ENCODE measurements at regions not wholly inside any gene's neighbourhood (a gene's known extent, or its start where the extent isn't known, plus 50 kb on each side); places are given as distances from the start of the nearest gene placed in this dataset.

- H3K4me2 ChIP-seq = no peak overlapping the region
- H3K36me3 ChIP-seq (ENCODE audit: insufficient read depth) = no peaks in the 10 kb centered on the region
- no peaks in the 10 kb centered on the region for H4K20me1 ChIP-seq (ENCODE audit: insufficient read depth)
- H3K4me1 ChIP-seq (ENCODE audit: low read depth, poor library complexity, severe bottlenecking) = no peaks in the 10 kb centered on the region
- H3K27ac ChIP-seq = no peak overlapping the region
- H3K79me2 ChIP-seq (ENCODE audit: insufficient read depth, low read depth) = no peaks in the 10 kb centered on the region
- no peak for TF ChIP-seq CTCF (conservative IDR thresholded peaks at IDR 0.05; ENCODE audit: low read depth, low read length)
- no peak overlapping the region for H3K9ac ChIP-seq
- no peak overlapping the region for H2AFZ ChIP-seq (ENCODE audit: low read depth)
- H3K27me3 ChIP-seq (ENCODE audit: insufficient read depth, low read depth) = no peaks in the 10 kb centered on the region
- no peak overlapping the region for H3K4me3 ChIP-seq (IDR thresholded peaks at IDR 0.05; ENCODE audit: insufficient read depth, low read depth, low read length)
These were observed 565.5 kb downstream of the ZNF608 start for GRCh38 chr5:124180875-124181461.

DNA sequence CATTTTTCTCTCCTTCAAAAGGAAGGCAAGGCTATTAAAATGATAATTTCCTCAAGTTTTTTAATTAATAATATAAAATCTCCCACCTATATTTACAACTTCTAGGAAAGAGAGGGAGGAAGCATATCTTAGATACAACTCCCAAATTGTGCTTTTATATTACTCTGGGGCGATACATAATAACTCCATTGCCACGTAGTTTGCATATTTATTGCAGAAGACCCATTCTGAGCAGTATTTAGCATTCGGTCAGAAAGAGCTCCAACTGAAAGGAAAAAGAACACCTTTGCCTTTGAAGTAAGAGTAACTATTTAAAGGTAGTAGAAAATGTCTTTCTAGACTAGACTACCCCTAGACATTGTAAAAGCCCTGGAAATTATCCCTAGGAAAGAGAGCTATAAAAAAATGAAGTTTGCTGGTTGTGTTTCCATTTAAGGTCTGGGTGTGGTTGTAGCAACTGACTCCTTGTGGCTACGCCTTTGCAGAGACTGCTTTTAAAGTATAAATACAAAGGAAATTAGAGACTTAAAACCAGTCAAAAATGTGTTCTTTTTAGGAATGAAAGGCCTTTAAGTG, 566.1 kb downstream of the ZNF608 start:
- no peak overlapping the region for H3K27ac ChIP-seq
- H3K79me2 ChIP-seq (ENCODE audit: insufficient read depth, low read depth) = no peaks in the 10 kb centered on the region
- no peak overlapping the region for H3K4me3 ChIP-seq (IDR thresholded peaks at IDR 0.05; ENCODE audit: insufficient read depth, low read depth, low read length)
- no peaks in the 10 kb centered on the region for H3K36me3 ChIP-seq (ENCODE audit: insufficient read depth)
- no peaks in the 10 kb centered on the region for H4K20me1 ChIP-seq (ENCODE audit: insufficient read depth)
- no peaks in the 10 kb centered on the region for H3K4me1 ChIP-seq (ENCODE audit: low read depth, poor library complexity, severe bottlenecking)
- H3K27me3 ChIP-seq (ENCODE audit: insufficient read depth, low read depth) = no peaks in the 10 kb centered on the region
- no peak overlapping the region for H3K4me2 ChIP-seq
- no peak for TF ChIP-seq CTCF (conservative IDR thresholded peaks at IDR 0.05; ENCODE audit: low read depth, low read length)
- no peak overlapping the region for H2AFZ ChIP-seq (ENCODE audit: low read depth)
- H3K9ac ChIP-seq = no peak overlapping the region

DNA sequence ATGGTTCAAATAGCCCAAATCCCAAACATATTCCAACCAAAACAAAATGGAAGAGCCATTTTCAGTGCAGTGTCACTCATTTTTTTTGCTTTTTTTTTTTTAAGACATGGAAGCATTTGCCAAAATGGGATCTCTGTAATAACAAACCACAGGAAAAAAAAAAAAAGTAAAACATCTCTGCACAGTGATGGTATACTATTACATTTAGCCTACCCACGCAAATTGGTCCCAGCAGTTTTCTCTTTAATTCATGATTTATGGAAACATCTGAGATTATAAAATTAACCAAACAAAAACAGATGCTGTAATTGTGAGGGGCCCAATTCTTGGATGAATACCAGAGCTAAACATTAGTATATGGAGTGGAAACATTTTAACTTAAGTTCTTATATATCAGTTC, 566.6 kb downstream of the ZNF608 start:
- no peak overlapping the region for H2AFZ ChIP-seq (ENCODE audit: low read depth)
- no peaks in the 10 kb centered on the region for H4K20me1 ChIP-seq (ENCODE audit: insufficient read depth)
- no peaks in the 10 kb centered on the region for H3K79me2 ChIP-seq (ENCODE audit: insufficient read depth, low read depth)
- H3K4me3 ChIP-seq (IDR thresholded peaks at IDR 0.05; ENCODE audit: insufficient read depth, low read depth, low read length) = no peak overlapping the region
- no peaks in the 10 kb centered on the region for H3K36me3 ChIP-seq (ENCODE audit: insufficient read depth)
- no peak overlapping the region for H3K27ac ChIP-seq
- no peaks in the 10 kb centered on the region for H3K27me3 ChIP-seq (ENCODE audit: insufficient read depth, low read depth)
- TF ChIP-seq CTCF (conservative IDR thresholded peaks at IDR 0.05; ENCODE audit: low read depth, low read length) = no peak
- H3K4me2 ChIP-seq = no peak overlapping the region
- no peaks in the 10 kb centered on the region for H3K4me1 ChIP-seq (ENCODE audit: low read depth, poor library complexity, severe bottlenecking)
- no peak overlapping the region for H3K9ac ChIP-seq

DNA sequence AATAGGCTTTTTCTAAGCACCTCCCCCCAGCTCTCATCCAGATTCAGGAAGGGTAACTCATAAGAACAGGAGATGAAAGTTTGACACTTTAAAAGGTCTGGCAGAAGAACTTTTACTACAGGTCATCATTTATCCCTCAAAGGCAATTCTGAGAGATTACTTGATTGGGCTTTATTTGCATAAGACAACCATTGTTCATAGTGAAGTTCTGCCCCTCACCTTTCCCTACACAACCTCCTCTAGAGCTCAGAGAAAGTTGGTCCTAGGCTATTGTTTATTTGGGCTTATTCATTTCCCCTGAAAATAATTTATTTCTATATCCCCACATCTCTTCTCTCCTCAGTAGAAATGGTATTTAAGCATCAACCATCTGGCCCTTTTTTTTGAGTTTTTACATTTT, 568.4 kb downstream of the ZNF608 start:
- no peaks in the 10 kb centered on the region for H3K27me3 ChIP-seq (ENCODE audit: insufficient read depth, low read depth)
- TF ChIP-seq CTCF (conservative IDR thresholded peaks at IDR 0.05; ENCODE audit: low read depth, low read length) = no peak
- no peak overlapping the region for H3K4me2 ChIP-seq
- no peaks in the 10 kb centered on the region for H3K79me2 ChIP-seq (ENCODE audit: insufficient read depth, low read depth)
- H3K27ac ChIP-seq = no peak overlapping the region
- no peak overlapping the region for H3K4me3 ChIP-seq (IDR thresholded peaks at IDR 0.05; ENCODE audit: insufficient read depth, low read depth, low read length)
- no peak overlapping the region for H3K9ac ChIP-seq
- no peaks in the 10 kb centered on the region for H3K4me1 ChIP-seq (ENCODE audit: low read depth, poor library complexity, severe bottlenecking)
- no peaks in the 10 kb centered on the region for H4K20me1 ChIP-seq (ENCODE audit: insufficient read depth)
- no peak overlapping the region for H2AFZ ChIP-seq (ENCODE audit: low read depth)
- H3K36me3 ChIP-seq (ENCODE audit: insufficient read depth) = no peaks in the 10 kb centered on the region
